GM19351 (cell line): ENCODE measurements at regions not wholly inside any gene's neighbourhood (a gene's known extent, or its start where the extent isn't known, plus 50 kb on each side); places are given as distances from the start of the nearest gene placed in this dataset.

Source experiments
- ATAC-seq: cut with Tn5 transposase; IDR thresholded peaks from one replicate; pipeline ENCODE4 v1.9.1; 2021; ENCODE audit warnings: mild to moderate bottlenecking, moderate library complexity; ENCODE audit not compliant: unreplicated experiment

DNA sequence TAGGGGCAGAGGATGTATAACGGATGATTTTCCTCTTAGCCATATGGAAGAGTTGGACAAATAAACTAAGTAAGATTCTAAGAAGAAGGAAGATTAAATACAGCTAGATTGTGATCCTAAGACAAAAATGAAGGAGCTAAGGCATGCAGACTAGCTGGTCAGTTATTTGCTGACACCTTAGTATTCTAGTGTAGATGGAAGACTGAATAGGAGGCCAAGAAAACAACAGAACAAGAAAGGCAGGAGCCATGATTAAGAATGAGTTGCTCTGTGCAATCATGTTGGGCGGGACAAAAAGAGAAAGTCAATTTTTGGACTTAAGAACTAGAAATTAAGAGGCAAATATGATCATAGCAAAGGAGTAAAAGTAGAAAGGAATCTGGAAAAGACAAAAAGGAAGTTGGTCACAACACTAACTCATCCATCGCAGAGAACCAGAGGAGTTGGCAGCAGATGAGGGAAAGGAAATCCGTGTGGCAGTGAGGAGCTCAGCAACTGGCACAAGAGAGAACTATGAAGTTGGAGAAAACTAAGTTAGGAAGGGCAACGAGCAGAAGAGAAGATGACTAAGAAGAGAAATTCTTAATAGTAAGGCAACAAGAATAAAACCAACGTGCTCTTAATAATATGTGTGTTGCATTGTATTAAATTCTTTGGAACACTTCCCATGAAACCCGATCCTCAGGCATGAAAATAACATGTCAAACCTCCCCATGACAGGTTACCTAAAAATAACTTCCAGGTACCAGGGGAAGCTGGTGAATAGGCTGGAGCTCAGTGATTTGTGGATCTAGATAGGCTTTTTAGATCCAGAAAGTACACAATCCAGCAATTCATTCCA lies 234.4 kb downstream of the LTN1 start:
- no peak for ATAC-seq

DNA sequence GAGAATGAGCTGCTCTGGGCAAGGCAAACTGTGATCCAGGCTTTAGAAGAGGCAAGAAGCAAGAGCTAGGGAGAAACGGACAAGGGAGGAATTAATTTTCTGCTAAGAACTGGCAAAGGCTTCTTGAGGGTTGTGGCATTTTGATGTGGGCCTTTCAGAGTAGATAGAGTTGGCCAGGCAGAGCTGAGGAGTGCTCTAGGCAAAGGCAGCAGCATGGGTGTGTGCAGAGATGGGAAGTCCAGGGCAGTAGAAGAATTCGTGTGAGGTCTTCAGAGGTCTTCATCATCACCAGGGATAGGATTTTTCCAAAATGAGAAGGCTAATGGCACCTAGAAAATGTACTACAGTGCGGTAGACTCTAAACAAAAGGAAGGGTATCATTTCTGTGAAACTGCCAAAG lies 237.8 kb downstream of the LTN1 start:
- ATAC-seq: no peak

DNA sequence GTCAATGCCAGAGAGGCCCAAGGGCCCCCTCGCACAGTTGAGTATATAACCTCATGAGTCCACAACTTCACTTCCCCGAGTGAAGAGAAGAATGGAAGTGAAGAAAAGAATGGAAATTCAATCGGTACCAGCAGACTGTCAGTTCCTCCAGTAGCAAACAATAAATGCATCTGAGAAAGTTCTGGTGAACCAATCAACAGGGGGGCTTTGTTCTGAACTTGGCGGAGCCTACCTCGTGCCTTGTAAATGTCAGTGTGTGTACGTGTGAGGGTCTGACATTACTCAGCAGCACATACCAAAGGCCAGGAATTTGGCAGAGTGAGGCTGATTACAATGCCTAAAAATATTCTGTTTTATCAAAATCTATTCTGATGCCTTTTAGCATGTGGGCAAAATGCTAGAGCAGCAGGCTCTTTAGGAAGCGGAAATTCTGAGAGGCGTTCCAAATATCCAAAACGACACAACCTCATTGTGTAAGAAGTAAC lies 238.5 kb downstream of the LTN1 start:
- ATAC-seq: no peak

DNA sequence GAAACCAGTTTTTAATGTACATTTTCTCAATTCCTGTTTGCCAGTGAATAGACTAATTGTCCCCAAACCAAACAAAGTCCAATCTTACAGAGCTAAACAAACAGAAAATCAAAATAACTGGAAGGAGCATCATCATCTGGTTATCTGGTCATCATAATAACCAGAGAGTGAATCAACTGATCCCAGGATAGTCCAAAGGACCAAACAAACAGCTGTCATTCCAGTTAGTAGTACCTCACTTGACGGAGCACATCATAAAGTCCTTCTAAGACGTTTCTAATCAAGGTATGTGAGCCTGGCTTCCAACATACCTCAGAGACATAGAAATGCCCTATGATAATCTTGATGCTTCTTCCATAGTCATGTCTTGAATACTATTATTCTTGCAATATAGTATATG lies 240.5 kb downstream of the LTN1 start:
- no peak for ATAC-seq

GRCh38 chr21:28751176-28751575 lies 241.5 kb downstream of the LTN1 start:
- ATAC-seq: no peak

DNA sequence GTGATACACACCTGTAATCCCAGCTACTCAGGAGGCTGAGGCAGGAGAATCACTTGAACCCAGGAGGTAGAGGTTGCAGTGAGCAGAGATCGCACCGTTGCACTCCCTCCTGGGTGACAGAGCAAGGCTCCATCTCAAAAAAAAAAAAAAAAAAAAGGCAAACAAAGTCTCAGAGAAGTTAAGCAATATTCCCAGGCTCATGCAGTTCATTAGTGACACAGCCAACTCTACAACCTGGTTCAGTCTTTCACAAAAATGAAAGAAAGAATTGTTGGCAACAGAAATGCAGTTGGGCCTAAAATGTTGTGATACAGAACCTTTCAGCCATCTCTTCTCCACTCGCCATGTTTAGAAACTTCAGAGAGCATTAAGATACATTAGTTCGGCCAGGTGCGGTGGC lies 242.1 kb downstream of the LTN1 start:
- ATAC-seq: no peak

DNA sequence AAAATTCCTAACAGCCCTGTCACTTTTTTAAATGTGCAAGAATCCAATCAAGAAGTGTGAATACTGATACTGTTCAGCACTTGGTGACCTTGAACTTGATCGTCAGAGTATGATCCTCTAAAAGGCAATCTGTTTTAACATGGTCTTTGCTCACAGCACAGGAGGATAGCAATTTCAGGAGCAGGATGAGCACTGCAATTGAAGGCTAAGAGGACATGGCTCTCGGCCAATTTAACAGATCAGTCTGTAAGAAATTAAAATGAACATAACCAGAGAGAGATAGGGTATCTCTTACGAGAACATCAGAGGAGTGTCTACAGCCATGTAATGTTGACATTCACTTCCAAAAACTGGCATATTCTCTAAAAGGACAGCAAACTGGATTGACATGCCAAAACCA lies 243.1 kb downstream of the LTN1 start:
- ATAC-seq: no peak

DNA sequence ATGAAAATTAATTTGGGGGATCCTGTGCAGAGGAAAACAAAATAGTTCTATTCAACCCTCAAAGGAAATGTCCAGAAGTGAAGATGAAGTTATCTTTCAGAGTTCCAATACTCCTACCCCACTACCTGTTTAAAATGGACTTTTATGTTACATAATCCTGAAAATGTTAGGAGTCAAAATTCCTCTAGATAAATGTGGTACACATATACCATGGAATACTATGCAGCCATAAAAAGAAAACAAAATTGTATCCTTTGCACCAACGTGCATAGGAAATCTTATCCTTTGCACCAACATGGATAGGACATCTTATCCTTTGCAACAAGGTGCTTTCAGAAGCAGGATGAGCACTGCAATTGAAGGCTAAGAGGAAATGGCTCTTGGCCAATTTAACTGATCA lies 245.2 kb downstream of the LTN1 start:
- no peak for ATAC-seq

DNA sequence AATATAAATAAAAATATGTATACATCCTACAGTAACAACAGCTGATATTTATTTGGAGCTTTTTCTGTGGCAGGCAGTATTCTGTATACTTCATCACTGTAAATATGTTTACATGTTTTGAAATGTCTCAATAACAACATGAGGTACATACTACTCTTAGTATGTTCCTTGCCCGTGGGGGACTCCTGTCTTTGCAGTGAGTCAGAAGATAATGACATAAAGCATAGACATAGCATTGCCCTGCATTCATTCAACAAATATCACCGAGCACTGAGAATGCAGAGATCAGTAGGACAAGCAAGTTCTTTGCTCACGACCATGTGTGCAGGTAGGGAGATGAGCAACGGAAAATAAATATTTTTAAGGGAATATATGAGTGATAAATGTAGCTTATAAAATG lies 246.5 kb downstream of the LTN1 start:
- ATAC-seq: no peak

DNA sequence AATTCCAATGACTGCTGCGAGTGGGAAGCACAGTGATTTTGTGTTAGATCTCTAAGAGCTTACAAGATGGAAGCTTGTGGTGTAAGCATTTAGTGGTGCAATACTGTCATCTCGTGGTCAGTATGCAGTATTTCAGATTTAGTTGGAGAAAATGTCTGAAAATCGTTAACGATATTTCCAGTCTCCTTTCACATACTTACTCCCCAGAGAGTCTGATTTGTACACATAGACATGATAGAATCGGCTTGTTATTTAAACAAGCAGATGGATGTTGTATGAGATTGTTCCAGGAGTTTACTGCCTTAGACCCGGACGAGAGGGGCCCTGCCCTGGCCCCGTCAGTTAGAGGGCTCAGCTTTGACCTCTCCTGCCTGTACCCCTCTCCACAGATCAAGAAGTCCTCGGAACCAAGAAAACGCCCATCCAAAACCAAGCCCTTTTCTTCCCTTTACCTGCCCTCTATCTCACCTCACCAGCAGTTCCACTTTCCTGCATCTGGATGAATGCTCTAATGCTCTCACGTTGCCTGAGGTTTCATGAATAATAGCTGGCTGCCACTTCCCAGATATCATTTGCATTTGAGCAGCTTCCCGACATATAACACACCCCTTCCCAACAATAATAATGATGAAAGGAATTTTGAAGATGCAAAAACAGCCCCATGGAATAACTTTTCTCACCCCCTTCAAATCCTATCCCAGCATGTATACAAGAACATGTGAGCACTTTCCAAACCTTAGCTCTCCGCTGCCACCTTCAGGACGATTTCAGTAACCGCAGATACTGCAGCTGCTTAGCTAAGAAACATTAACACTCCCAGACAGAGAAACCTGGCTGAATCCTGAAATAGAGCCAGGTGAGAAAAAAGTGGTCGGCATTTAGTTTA lies 247.3 kb downstream of the LTN1 start:
- ATAC-seq: peak; percentile 82

GRCh38 chr21:28743723-28744122 lies 249.0 kb downstream of the LTN1 start:
- ATAC-seq: no peak

DNA sequence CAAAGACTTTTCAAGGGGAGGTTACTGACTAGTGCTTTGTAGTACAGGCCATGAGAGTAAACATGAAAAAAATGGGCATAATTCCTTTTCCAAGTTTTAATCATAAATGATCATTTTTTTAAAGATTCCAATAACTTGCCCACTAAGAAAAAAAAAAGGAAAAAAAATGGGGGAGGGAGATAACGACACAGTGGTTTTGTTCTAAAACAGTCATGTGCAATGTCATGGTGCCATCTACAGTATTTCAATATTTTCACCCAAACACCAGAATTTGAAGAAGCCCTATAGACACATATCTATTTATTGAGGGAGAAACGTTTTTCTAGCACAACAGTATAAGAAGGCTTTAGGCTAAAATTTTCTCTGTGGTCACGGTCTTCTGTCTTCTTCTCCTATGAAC lies 250.2 kb downstream of the LTN1 start:
- ATAC-seq: no peak

DNA sequence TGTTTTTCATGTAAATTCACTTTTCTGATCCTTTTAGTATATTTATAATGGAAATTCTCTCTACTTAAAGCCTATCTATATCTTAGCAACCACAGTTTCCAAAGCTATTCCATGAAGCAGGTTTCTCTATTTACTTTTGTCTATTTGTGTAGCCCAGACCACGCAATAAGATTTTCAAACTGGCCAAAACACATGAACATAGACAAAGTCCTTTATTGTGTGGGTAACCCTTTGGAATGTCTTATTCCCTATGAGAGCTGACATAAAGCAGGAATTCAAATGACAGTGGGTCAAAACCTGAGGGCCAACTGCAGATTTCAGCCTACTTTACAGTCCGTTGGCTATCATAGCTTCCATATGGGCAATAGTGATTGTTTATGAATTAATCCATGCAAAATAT lies 252.6 kb downstream of the LTN1 start:
- no peak for ATAC-seq

- ATAC-seq: peak; percentile 81
These were observed 253.8 kb downstream of the LTN1 start for GRCh38 chr21:28738882-28739281.

DNA sequence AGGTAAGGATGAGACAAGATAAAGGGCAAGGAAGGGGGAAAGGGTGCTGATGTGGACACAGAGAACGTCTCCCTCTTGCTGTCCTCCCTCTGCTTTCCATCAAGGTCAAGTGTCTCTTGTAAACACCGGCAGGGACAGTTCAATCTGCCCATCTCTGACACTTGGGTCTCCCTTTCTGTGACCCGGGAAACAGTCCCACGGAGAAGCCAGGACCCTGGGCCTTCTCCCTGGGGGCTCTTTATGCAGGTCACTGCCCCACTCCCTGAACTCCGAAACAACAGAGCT lies 254.3 kb downstream of the LTN1 start:
- no peak for ATAC-seq

DNA sequence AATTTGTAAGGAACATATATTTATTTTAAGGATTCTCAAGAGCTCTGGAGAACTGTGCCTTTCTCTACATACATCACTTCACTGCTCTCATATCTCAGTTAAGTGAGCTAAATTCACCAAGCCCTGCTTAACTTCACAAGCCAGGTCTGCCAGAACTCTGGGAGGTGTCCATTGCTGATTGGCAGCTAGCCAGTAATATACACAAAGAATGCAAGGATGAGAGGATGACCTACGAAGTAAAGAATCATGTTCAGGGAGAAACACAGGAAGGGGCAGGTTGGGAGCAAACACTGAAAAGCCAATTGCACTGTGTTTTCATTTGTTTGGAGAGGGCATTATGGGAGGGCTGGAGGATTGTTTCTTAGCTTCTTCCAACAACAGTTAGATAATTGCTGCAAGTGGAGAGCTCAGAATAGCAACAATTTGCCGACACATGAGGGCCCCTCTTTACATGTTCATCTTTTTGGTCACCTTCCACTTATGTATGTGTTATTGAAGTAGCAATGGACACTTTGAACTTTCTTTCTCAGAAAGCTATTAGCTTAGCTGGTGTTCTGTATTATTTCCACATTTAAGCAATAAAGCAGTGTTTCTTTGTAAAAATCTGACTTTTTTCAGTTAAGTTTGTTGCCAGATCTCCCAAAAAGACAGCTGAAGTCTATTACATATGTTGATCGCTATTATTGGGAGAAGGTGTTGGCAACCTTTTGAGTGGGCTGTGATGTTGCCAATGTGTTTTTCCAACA lies 254.8 kb downstream of the LTN1 start:
- no peak for ATAC-seq

- ATAC-seq: no peak
These were observed 258.0 kb downstream of the LTN1 start for GRCh38 chr21:28734522-28735175.

DNA sequence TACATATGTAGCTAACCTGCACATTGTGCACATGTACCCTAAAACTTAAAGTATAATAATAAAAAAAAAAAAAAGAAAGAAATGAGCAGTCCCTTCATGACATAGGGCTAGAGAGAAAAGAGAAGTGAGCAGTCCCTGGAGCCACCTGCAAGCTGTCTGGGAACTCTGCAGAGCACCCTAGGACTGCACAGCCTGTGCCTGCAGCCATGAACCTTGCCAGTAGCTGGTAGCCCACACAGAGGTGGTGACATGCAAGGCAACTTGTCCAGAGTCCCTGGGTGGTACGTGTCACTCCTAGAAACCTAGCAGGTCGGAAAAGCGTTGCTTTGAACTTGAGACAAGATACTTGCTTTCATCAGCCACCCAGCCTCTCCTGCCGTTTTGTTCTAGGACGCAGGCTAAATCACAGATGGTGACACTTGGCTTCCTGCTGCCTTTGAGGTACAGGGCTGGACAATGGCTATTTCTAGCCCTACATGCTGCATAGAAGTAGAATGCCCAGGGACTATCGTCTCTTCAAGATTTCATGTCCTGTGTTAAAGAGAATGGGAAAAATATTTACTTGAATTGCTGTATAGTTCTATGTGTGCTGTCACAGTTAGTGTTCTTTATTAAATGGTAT lies 260.9 kb downstream of the LTN1 start:
- no peak for ATAC-seq

- no peak for ATAC-seq
These were observed 262.8 kb downstream of the LTN1 start for GRCh38 chr21:28729887-28730286.

GRCh38 chr21:28727809-28728208 lies 264.9 kb downstream of the LTN1 start:
- ATAC-seq: no peak

DNA sequence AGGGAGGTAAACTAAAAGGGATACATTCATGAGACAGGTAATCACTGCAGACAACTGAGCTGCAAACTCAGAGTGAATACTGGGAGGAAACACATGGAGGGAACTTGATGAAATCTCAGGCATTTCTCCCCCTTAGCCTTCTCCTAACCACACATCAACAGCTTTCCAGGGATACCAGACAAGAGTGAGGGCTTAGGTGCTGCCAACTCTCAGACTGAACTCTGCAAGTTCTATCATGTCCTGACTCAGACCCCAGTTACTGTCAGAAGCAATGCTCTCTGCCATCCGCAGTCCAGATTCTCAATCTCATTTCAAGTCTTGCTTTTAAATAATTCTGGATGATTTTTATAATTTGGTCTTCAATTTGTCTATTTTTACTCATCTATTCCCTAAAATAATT lies 267.3 kb downstream of the LTN1 start:
- ATAC-seq: no peak
